GM12878 (cell line): ENCODE measurements at regions not wholly inside any gene's neighbourhood (a gene's known extent, or its start where the extent isn't known, plus 50 kb on each side); places are given as distances from the start of the nearest gene placed in this dataset.

Source experiments
- ATAC-seq: fragments of 200-7000 bp; cut with Tn5 transposase; 3 replicates; pipeline ENCODE4 v1.9.1; 2020; ENCODE audit warnings: mild to moderate bottlenecking, moderate library complexity
- BruUV-seq: library from RNA; stranded (reverse); fragments of 400-500 nt; replicated peaks from 2 replicates; lab custom pipeline; 2021; lab: Mats Ljungman, UMichigan
- CTCF ChIA-PET: fragments of 300-600 bp; sonication (Branson Sonifier 250); formaldehyde crosslinking; extraction: SDS; loops from one replicate; lab custom pipeline; 2021; ENCODE audit warnings: inconsistent platforms; lab: Yijun Ruan, JAX
- POLR2A ChIA-PET: fragments of 350-600 bp; formaldehyde crosslinking; extraction: SDS; loops from one replicate; lab custom pipeline; 2021; ENCODE audit warnings: inconsistent platforms; lab: Charles Lee
- RAD21 ChIA-PET: fragments of 300-600 bp; sonication (Branson Sonifier 250); formaldehyde crosslinking; loops from one replicate; lab custom pipeline; 2023; ENCODE audit warnings: antibody characterized with exemption; ENCODE audit not compliant: unreplicated experiment; lab: Charles Lee
- SMC1A ChIA-PET: fragments of 300-600 bp; sonication (Branson Sonifier 250); formaldehyde crosslinking; loops from one replicate; lab custom pipeline; 2023; ENCODE audit not compliant: unreplicated experiment, uncharacterized antibody; lab: Charles Lee
- DNase-seq: peaks from one replicate; pipeline ENCODE4 v3.0.0-alpha.2; 2011; ENCODE audit warnings: low read depth, low spot score
- FAIRE-seq: peaks from 3 replicates; lab custom pipeline; 2011; peaks lifted over from hg19 to GRCh38; lab: Jason Lieb, UNC
- H2AFZ ChIP-seq: 2 replicates; pipeline ENCODE4 v1.6.0; 2011; ENCODE audit warnings: low read depth, low read length, control low read depth; ENCODE audit not compliant: control insufficient read depth
- H3K27ac ChIP-seq: 2 replicates; pipeline ENCODE4 v1.5.1; 2011; ENCODE audit warnings: control low read depth; ENCODE audit not compliant: control insufficient read depth, insufficient read depth
- H3K27me3 ChIP-seq, 2 experiments: replicated peaks in 1 of 2; 2 replicates each; pipeline versions ENCODE4 v1.6.0 to v1.6.1; 2011; ENCODE audit warnings: low read length in 1 of 2; ENCODE audit not compliant: control insufficient read depth in 2 of 2, insufficient read depth in 2 of 2
- H3K36me3 ChIP-seq, 2 experiments: 2 replicates each; pipeline ENCODE4 v1.5.1; 2011; ENCODE audit warnings: low read length in 1 of 2; ENCODE audit not compliant: control insufficient read depth in 2 of 2, insufficient read depth in 2 of 2
- H3K4me1 ChIP-seq: 2 replicates; pipeline ENCODE4 v1.6.1; 2011; ENCODE audit warnings: mild to moderate bottlenecking, low read length, moderate library complexity, mixed read lengths; ENCODE audit not compliant: control insufficient read depth, insufficient read depth
- H3K4me2 ChIP-seq: 2 replicates; pipeline ENCODE4 v1.6.0; 2011; ENCODE audit warnings: control low read depth; ENCODE audit not compliant: control insufficient read depth, insufficient read depth
- H3K4me3 ChIP-seq: fragments of 200-600 bp; sonication (generic); 2 replicates; pipeline ENCODE4 v1.5.1; 2016
- H3K79me2 ChIP-seq: 2 replicates; pipeline ENCODE4 v1.6.0; 2011; ENCODE audit warnings: low read length; ENCODE audit not compliant: control insufficient read depth, insufficient read depth
- H3K9ac ChIP-seq: 2 replicates; pipeline ENCODE4 v1.8.0; 2011; ENCODE audit warnings: low read length, control low read depth, mixed read lengths; ENCODE audit not compliant: control insufficient read depth, insufficient read depth
- H3K9me3 ChIP-seq: replicated peaks from 3 replicates; pipeline ENCODE4 v1.5.1; 2011; ENCODE audit warnings: mild to moderate bottlenecking, low read length; ENCODE audit not compliant: control insufficient read depth, insufficient read depth
- H4K20me1 ChIP-seq: 2 replicates; pipeline ENCODE4 v1.6.0; 2011; ENCODE audit not compliant: control insufficient read depth, insufficient read depth
- ATF7 ChIP-seq: fragments of 450-650 bp; IDR thresholded peaks from 2 replicates; pipeline ENCODE4 v1.6.1; 2016; ENCODE audit warnings: low read depth, mild to moderate bottlenecking
- CEBPZ ChIP-seq: fragments of 150-350 bp; IDR thresholded peaks from 2 replicates; pipeline ENCODE4 v1.6.1; 2016; ENCODE audit warnings: low read depth, low read length
- FOXK2 ChIP-seq: fragments of 450-650 bp; IDR thresholded peaks from 2 replicates; pipeline ENCODE4 v1.6.1; 2017; ENCODE audit warnings: mild to moderate bottlenecking, moderate library complexity
- HDGF ChIP-seq: fragments of 450-650 bp; IDR thresholded peaks from 2 replicates; pipeline ENCODE4 v1.6.1; 2016; ENCODE audit warnings: antibody characterized with exemption
- MEF2B ChIP-seq: fragments of 450-650 bp; IDR thresholded peaks from 2 replicates; pipeline ENCODE4 v1.6.1; 2018; ENCODE audit warnings: mild to moderate bottlenecking, moderate library complexity; ENCODE audit not compliant: partially characterized antibody, poor library complexity, severe bottlenecking
- SIX5 ChIP-seq: IDR thresholded peaks from 2 replicates; pipeline ENCODE4 v1.6.1; 2011; ENCODE audit warnings: mild to moderate bottlenecking, low read depth, low read length, moderate library complexity; ENCODE audit not compliant: severe bottlenecking
- STAT3 ChIP-seq: IDR thresholded peaks from 2 replicates; pipeline ENCODE4 v1.6.1; 2011; ENCODE audit warnings: low read depth, low read length, improper control_type of control experiment
- TARDBP ChIP-seq: IDR thresholded peaks from 2 replicates; pipeline ENCODE4 v1.6.1; 2016; ENCODE audit warnings: borderline replicate concordance
- TCF3 ChIP-seq: IDR thresholded peaks from 2 replicates; pipeline ENCODE4 v1.6.1; 2012; ENCODE audit warnings: low read depth, mild to moderate bottlenecking, low read length, borderline replicate concordance; ENCODE audit not compliant: insufficient read depth
- WGBS: methylation state at CpG from one replicate; pipeline ENCODE4 v1.1.6; 2016; ENCODE audit warnings: low lambda C conversion rate; ENCODE audit not compliant: insufficient replicate concordance, insufficient coverage; ENCODE audit errors: missing lambda C conversion rate; 5-methylcytosine and 5-hydroxymethylcytosine counted together
- in situ Hi-C: fragments of 300-500 bp; cut with MboI; formaldehyde crosslinking; loops from 9 replicates; pipeline ENCODE4 v1.14.3; 2018; ENCODE audit warnings: mixed read lengths
- intact Hi-C: fragments of 100-400 bp; cut with micrococcal nuclease; formaldehyde crosslinking; loops from one replicate; pipeline ENCODE4 v1.14.2; 2022; ENCODE audit not compliant: unreplicated experiment
- TF ChIP-seq, protein P1 (sequence below): IDR thresholded peaks from 2 replicates; pipeline ENCODE4 v1.6.1; 2011; ENCODE audit warnings: low read depth, mild to moderate bottlenecking, low read length, moderate library complexity, borderline replicate concordance; ENCODE audit errors: extremely low read depth

DNA sequence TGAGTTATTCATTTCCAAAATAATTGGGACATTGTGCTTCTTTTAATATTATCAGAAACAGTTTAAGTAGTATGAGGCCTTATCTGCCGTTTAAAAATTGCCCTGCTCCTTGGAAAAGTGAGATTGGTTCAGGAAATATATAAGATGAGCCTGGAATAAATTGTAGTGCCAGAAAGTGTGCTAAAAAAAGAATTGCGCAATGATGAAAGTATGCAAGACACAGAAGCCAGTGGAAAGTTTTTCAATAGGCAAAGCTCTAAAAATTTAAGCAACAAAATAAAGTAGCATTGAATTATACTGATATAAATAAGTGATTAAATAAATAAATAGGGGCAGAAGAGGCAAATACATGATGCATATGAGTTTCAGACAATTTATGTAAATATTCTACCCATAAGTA is 834.9 kb downstream of the BCL11B start:
- BruUV-seq = no TSS peak
- ChIA-PET CTCF (no interaction called here), RAD21 (no interaction called here), SMC1A (no interaction called here), POLR2A (no interaction called here)
- Histone ChIP-seq H3K4me1 (no peaks in the 10 kb centered on the region), H3K27me3 (no peaks in the 10 kb centered on the region), H3K4me2 (no peak overlapping the region), H3K9me3 (no peaks in the 10 kb centered on the region), H4K20me1 (no peaks in the 10 kb centered on the region), H2AFZ (no peak overlapping the region), H3K79me2 (no peaks in the 10 kb centered on the region), H3K9ac (no peak overlapping the region), H3K4me3 (no peak overlapping the region), H3K27ac (no peak overlapping the region), H3K36me3 (no peaks in the 10 kb centered on the region)
- in situ Hi-C loops = no loop called here
- TF ChIP-seq CEBPZ = no peak
- intact Hi-C loops = no loop called here
- no peak for DNase-seq
- ATAC-seq = no peak
- no peak for FAIRE-seq
- 18% methylated on average over 2 of the region's 2 CpGs for WGBS

DNA sequence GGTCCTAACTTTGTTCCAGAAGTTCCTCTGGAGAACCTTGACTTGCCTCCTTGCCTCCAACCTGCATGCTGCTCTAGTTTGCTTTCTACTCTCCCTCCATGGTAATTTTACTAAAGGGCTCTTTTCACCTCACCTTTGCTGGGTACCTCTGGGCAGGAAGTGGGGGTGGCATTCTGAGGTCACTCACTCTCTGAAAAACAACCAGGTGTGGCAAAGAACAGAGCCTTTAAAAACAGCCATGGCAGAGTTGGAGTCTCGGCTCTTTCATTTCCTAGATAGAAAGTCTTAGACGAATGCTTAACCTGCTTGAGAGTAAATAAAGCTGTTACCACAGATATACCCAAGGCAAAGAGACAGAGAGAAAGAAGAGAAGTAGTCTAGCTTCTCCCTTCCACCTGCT is 827.9 kb downstream of the BCL11B start:
- no peak overlapping the region for H3K27ac ChIP-seq
- TF ChIP-seq SIX5 (no peak), TARDBP (no peak), FOXK2 (no peak), HDGF (no peak), ATF7 (no peak), MEF2B (no peak), STAT3 (no peak), TCF3 (no peak)
- TF ChIP-seq, protein P1, sequence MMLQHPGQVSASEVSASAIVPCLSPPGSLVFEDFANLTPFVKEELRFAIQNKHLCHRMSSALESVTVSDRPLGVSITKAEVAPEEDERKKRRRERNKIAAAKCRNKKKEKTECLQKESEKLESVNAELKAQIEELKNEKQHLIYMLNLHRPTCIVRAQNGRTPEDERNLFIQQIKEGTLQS = no peak

More for the DNA sequence above, 827.9 kb downstream of the BCL11B start:
- Histone ChIP-seq H2AFZ (no peak overlapping the region), H3K9ac (no peak overlapping the region), H3K4me3 (no peak overlapping the region), H3K79me2 (no peaks in the 10 kb centered on the region), H3K4me2 (no peak overlapping the region), H4K20me1 (no peaks in the 10 kb centered on the region), H3K9me3 (no peaks in the 10 kb centered on the region; the same call in 2 of the 3 replicates), H3K27me3 (no peaks in the 10 kb centered on the region), H3K4me1 (no peaks in the 10 kb centered on the region), H3K36me3 (no peaks in the 10 kb centered on the region)
- ChIA-PET RAD21 (interaction anchor here (0.6 kb wide), 1 partner anchor 18 kb away, joined by 5 read pairs; no protein-coding TSS in a partner anchor), POLR2A (no interaction called here), CTCF (no interaction called here), SMC1A (no interaction called here)
- ATAC-seq (no peak), FAIRE-seq (no peak), DNase-seq (no peak)
- no TSS peak for BruUV-seq
- in situ Hi-C loops = no loop called here
- intact Hi-C loops = no loop called here
- 0% methylated on average over 2 of the region's 2 CpGs for WGBS
